Dermis blood vessel endothelial cell (primary cell): ENCODE measurements at regions not wholly inside any gene's neighbourhood (a gene's known extent, or its start where the extent isn't known, plus 50 kb on each side); places are given as distances from the start of the nearest gene placed in this dataset.
A peak's percentile ranks its signal among the peaks of the same experiment; 100 is the strongest.
"Not testable (repeated sequence)": the region's sequence is repeated elsewhere in the genome, so short reads cannot be mapped to it uniquely, and the experiment has no call there.

Source experiments
- DNase-seq: peaks from one replicate; pipeline ENCODE4 v3.0.0; 2010

GRCh38 chr15:95149771-95150170, 918.4 kb downstream of the MCTP2 start:
- DNase-seq = no peak

GRCh38 chr15:95150466-95150865, 919.1 kb downstream of the MCTP2 start:
- DNase-seq = no peak

- no peak for DNase-seq
These were observed 921.4 kb downstream of the MCTP2 start for GRCh38 chr15:95152741-95153140.

- not testable (repeated sequence) for DNase-seq
These were observed 921.8 kb downstream of the MCTP2 start for GRCh38 chr15:95153201-95153600.

DNA sequence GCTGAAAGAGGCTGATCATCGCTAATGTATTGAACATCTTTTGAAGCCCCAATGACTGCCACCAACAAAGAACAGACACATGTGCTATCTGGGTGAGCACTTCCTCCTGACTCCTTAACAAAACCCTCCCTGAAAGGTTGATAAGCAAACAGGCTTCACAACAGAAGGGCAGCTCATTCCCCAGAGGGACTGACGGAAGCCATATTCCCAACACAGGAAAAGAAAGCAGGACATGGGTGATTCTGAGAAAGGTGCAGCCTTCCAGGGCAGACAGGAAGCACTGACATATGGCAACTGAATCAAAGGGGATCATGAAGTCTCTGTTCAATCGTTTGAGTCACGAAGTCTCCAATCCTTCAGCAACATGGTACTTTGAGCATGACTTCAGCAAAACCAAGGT, 929.0 kb downstream of the MCTP2 start:
- DNase-seq = no peak

GRCh38 chr15:95162069-95162468, 930.7 kb downstream of the MCTP2 start:
- no peak for DNase-seq

DNA sequence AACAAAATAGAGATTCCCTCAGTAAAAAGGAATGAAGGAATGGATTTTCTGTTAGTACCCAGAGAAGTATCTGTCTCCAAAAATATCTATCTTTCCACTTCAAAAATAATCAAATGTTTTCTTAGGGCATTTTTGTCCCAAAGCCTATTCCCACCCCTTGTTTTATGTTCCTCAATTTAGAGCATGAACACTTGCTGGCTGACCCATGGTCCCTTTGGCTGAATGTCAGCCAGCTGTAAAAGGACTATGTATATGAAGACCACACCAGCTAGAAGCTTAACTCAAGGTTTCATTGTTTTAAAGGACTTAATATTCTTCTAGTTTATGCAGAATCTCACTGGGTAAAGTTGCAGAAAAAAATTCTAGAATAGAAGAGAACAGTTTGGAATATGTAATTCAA, 931.2 kb downstream of the MCTP2 start:
- no peak for DNase-seq

GRCh38 chr15:95162967-95163531, 931.7 kb downstream of the MCTP2 start:
- peak; percentile 63 for DNase-seq

DNA sequence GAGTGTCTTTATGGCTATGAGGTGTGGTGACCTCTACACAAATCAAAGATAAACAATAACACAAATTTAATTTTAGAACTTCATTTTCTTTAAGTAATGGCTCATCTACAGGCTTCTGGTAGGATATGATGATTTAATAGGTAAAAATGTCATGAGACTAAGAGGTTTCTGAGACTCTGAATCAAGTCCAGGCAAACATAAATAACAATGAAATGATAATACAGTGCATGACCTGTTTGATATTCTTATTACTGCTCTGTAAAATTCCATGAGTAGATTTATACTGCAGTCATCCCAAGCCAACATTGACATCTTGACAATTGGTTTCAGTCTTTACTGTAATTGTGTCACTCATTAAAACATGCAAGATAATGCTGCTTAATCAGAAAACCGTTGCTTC, 936.8 kb downstream of the MCTP2 start:
- DNase-seq = no peak

DNA sequence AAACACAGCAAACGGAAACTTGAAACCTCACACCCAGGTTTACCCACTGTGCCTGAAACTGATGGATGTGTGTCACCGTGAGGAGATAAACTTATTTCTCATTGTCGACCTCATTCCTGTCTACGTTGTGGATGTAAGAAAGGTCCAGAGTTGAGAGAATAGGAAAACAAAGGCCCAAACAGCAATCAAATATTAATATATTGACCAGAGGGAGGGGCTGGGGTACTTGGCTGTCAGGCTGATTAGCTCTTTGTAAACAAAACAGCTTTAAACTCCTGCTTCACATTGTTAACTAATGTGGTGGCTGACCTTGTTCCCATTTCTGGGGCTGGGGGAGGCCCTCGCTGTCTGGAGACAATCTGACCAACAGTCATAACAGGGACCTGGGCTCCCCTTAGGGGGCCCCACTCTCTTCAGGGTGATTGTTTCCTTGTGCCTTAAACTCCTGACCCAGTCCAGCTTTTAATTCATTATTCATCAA, 937.6 kb downstream of the MCTP2 start:
- no peak for DNase-seq

GRCh38 chr15:95169541-95170459, 938.4 kb downstream of the MCTP2 start:
- DNase-seq = no peak

DNA sequence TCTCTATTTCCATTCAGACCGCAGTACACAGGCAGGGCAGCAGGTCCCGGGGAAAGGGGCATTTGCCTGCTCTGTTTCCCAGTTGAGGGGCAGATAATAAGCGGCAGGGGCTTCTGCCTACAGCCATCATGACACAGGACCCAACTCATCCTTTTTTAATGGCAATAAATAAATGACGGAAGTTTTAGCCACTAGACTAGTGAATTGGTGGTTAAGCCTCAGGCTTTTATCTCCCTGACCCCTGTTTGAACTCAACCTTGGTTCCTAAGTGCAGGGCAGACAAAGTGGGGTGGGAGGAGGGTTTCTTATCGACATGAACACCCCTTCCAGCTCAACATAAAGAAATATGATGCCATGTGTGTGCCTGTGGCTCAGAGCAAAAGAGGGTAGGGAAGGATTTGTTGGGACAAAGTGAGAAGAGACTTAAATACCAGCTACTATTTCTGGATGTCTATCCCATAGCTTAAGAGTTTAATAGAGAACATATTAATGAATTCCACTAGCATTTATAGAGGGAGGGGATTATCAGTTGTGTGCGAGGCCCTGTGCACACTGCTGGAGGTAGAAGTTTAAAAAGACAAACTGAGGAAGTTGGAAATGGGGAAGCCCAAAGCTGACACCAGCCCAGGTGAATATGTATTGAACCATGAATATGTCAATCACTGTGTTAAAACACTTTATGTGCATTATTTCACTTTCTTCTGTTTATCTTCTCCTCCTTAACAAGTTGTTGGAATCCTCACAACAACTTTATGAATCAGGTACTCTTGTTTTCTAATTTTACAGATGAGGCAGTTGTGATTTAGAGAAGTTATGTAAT, 939.4 kb downstream of the MCTP2 start:
- DNase-seq = no peak

- no peak for DNase-seq
These were observed 940.2 kb downstream of the MCTP2 start for GRCh38 chr15:95171564-95171963.

- DNase-seq = peak; percentile 15
These were observed 943.2 kb downstream of the MCTP2 start for GRCh38 chr15:95174301-95175259.

DNA sequence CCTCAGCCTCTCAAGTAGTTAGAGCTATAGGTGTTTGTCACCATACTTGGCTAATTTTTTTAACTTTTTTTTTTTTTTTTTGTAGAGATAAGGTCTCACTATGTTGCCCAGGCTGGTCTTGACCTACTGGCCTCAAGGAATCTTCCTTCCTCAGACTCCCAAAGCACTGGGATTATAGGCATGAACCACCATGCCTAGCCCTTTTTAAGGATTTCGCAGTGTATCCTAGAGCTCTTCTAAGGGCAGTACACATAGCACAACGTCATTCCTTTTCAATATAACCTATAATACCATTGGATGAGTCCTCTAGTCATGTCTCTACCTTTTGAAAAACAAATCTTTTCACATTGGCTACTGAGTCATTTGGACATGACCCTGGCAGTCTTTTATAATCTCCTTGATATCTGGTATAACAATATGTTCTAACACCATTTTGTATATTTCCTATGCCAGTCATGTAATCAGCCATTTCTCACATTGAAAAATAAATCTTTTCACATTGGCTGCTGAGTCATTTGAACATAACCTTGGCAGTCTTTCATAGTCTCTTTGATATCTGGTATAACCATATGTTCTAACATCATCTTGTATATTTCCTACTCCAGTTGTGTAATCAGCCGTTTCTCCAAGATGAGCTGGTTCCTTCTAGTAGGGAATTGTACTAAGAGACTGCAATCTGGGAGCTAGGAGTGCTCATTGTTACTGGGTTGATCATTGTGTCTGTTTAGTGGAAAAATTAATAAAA, 944.7 kb downstream of the MCTP2 start:
- DNase-seq = peak; percentile 83

GRCh38 chr15:95176794-95177577, 945.6 kb downstream of the MCTP2 start:
- peak; percentile 20 for DNase-seq

DNA sequence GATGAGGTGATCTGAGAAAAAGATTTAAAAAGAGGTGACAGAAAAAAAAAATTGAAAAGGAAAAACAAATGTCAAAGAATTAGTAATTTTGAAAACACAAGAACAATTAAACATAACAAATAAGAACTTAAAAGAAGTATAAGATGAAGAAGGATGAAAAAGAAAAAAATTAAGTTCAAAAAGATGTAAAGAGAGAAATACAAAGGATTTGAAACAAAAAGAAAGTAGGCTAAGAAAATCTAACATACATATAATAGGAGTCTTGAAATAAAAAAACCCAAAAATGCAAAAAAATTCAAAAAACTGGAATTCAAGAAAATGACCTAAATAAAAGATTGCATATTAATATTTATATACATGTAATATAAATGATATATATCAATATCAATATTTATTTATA, 949.2 kb downstream of the MCTP2 start:
- DNase-seq = no peak

DNA sequence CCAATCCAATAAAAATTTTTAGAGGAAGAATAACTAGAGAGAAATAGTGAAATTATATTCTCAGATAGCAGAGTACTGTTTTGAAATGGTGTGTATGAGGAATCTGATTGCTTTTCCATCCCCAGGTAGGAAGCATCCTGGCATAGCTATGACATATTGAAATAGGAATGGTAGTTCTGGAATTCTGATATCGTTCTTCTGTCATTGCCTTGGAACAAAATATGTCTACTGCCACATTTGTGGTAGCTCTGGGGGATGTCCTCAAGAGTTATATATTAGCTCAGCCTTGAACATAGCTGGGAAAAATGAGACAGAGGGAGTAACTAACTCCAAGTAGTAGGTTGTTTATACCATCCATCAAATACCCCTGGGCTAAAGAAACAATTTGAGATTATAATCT, 950.7 kb downstream of the MCTP2 start:
- DNase-seq = no peak

DNA sequence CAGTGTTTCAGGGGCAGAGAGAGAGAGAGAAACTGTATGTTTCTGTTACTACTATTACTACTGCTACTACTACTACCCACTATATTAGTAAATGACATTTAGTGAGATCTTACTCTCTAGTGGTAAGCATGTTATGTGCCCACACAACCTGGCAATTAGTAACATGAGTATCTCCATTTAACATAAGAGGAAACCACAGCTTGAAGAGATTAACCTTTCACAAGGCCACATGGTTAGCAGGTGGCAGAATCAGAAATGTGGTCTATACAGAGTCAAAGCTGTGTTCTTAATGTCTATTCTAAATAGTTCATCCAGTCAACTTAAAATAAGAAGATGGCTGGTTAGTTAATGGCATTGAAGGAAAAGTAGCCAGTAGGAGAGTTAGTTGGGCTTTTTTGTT, 961.6 kb downstream of the MCTP2 start:
- DNase-seq = no peak

- no peak for DNase-seq
These were observed 963.4 kb downstream of the MCTP2 start for GRCh38 chr15:95194746-95195145.
